Esophagus squamous epithelium (tissue), 4 donors: ENCODE measurements at regions not wholly inside any gene's neighbourhood (a gene's known extent, or its start where the extent isn't known, plus 50 kb on each side); places are given as distances from the start of the nearest gene placed in this dataset.

ENCODE experiments used
- CTCF ChIP-seq, 6 experiments: fragments of 450-650 bp in 4 of 6; fragments of 200-600 bp in 2 of 6; sonication (generic) in 2 of 6; IDR thresholded peaks; one replicate each; pipeline ENCODE4 v1.5.1; 2016 to 2019; ENCODE audit warnings: antibody characterized with exemption in 6 of 6, mild to moderate bottlenecking in 4 of 6, moderate library complexity in 4 of 6
- POLR2A ChIP-seq, 4 donors: fragments of 450-650 bp; IDR thresholded peaks; one replicate each; pipeline ENCODE4 v1.6.1; 2017; ENCODE audit warnings: antibody characterized with exemption in 4 of 4, mild to moderate bottlenecking in 4 of 4, moderate library complexity in 3 of 4

- TF ChIP-seq CTCF (IDR thresholded peaks at IDR 0.05) (no peak), POLR2A (IDR thresholded peaks at IDR 0.05) (no peak)
Observed at GRCh38 chr13:81194362-81194761, 853.4 kb upstream of the SPRY2 start.
